ENCODE measurements at regions not wholly inside any gene's neighbourhood (a gene's known extent, or its start where the extent isn't known, plus 50 kb on each side); places are given as distances from the start of the nearest gene placed in this dataset.

DNA sequence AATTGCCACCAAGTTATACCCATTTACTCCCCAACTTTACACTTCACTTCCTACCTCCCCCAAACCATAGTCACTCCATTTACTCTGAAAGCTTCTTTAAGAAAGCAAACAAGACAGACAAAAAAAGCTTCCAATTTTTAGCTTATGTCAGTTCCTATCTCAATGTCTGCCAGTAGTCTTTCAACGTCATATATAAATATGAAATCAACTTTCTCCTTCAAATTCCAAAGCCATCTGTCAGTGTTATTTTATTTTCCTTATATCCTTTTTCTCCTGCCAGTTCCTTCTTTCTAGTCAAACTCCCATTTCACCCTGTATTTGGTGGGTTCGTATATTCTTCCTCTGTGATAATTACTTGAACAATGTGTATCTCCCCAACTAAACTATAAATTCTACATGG is 85.8 kb upstream of the CMC1 start:
- TF ChIP-seq YY1 (IDR thresholded peaks at IDR 0.05; ENCODE audit: insufficient read depth, insufficient read length): no peak
- no peak for TF ChIP-seq ZNF274 (IDR thresholded peaks at IDR 0.05; ENCODE audit: low read depth, low read length)

Data from NT2/D1 (cell line).